ENCODE measurements at regions not wholly inside any gene's neighbourhood (a gene's known extent, or its start where the extent isn't known, plus 50 kb on each side); places are given as distances from the start of the nearest gene placed in this dataset.
"Not testable (repeated sequence)": the region's sequence is repeated elsewhere in the genome, so short reads cannot be mapped to it uniquely, and the experiment has no call there.

- Histone ChIP-seq H3K4me3 (ENCODE audit: low read depth, low read length) (no peak overlapping the region), H3K36me3 (ENCODE audit: control insufficient read depth, insufficient read depth, low read length) (no peaks in the 10 kb centered on the region), H3K27me3 (ENCODE audit: control insufficient read depth, insufficient read depth, low read length) (no peaks in the 10 kb centered on the region)
- TF ChIP-seq CTCF (IDR thresholded peaks at IDR 0.05; ENCODE audit: insufficient read depth, low read depth, low read length): no peak
- ChIA-PET POLR2A (no interaction called here), CTCF (no interaction called here)
- no peak for DNase-seq (ENCODE audit: low read depth)
These were observed 59.3 kb downstream of the OXGR1 start for GRCh38 chr13:96934889-96935489.

DNA sequence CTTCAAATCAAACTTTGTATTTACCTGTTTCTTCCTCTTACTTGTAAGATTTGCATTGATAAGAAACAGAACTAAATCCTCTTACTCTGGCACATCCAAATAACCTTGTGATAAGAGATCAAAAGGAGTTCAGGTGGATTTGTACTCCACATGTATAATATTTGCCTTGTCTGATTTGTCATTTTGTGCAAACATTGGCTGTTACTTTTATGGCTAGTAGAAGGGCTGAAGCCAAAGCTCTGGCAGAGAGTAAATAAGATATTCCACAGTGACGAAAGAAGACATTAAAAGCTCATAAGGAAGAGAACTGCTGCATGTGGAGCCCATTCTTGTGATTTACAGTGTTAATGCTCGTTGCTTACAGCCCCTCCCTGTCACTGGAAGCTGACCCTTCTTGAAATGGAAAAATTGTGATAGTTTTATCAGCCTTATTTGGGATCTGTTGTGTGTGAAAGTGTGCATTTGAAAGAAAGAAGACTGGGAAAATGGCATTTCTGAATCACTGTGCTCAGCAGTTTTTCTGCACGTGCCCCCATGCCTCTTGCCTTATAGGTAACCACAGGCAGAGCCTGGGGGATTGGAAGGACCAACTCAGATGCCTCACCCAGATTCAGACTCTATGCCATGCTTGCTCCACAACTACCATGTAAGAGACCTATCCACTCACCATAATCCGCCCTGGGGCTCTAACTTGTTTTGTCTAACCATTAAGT, 68.2 kb downstream of the OXGR1 start:
- no peaks in the 10 kb centered on the region for H3K36me3 ChIP-seq (ENCODE audit: control insufficient read depth, insufficient read depth, low read length)
- H3K4me3 ChIP-seq (ENCODE audit: low read depth, low read length): no peak overlapping the region
- no peaks in the 10 kb centered on the region for H3K27me3 ChIP-seq (ENCODE audit: control insufficient read depth, insufficient read depth, low read length)
- ChIA-PET POLR2A (no interaction called here), CTCF (no interaction called here)
- no peak for TF ChIP-seq CTCF (IDR thresholded peaks at IDR 0.05; ENCODE audit: insufficient read depth, low read depth, low read length)
- no peak for DNase-seq (ENCODE audit: low read depth)

DNA sequence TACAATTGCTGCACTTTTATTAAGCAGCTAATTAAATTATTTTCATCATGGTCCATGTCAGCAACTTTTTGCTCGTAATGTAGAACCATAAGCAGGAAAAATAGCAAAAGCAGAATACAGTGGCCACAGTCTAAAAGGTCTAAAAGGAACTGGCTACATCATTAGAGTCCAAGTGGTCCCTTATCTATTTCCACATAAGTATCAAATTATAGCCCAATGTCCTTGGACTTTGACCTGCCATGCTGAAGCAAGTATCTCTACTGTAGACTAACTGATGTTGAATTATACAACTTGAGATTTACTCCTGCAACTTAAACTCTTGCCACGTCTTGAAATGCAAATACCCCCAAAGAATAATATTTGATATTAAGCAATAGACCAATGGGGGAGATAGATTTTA, 68.8 kb downstream of the OXGR1 start:
- H3K27me3 ChIP-seq (ENCODE audit: control insufficient read depth, insufficient read depth, low read length): no peaks in the 10 kb centered on the region
- no peak for DNase-seq (ENCODE audit: low read depth)
- H3K4me3 ChIP-seq (ENCODE audit: low read depth, low read length): no peak overlapping the region
- no peaks in the 10 kb centered on the region for H3K36me3 ChIP-seq (ENCODE audit: control insufficient read depth, insufficient read depth, low read length)
- no peak for TF ChIP-seq CTCF (IDR thresholded peaks at IDR 0.05; ENCODE audit: insufficient read depth, low read depth, low read length)
- ChIA-PET CTCF (no interaction called here), POLR2A (no interaction called here)

GRCh38 chr13:96918861-96919631, 75.2 kb downstream of the OXGR1 start:
- DNase-seq (ENCODE audit: low read depth); H3K36me3 ChIP-seq (ENCODE audit: control insufficient read depth, insufficient read depth, low read length); H3K4me3 ChIP-seq (ENCODE audit: low read depth, low read length); H3K27me3 ChIP-seq (ENCODE audit: control insufficient read depth, insufficient read depth, low read length); POLR2A ChIA-PET: not testable (repeated sequence)
- CTCF ChIA-PET: interaction anchor here (0.6 kb wide), 1 partner anchor 39 kb away, joined by 3 read pairs; no protein-coding TSS in a partner anchor

GRCh38 chr13:96904232-96904631, 90.0 kb downstream of the OXGR1 start:
- Histone ChIP-seq H3K27me3 (ENCODE audit: control insufficient read depth, insufficient read depth, low read length) (no peaks in the 10 kb centered on the region), H3K36me3 (ENCODE audit: control insufficient read depth, insufficient read depth, low read length) (no peaks in the 10 kb centered on the region), H3K4me3 (ENCODE audit: low read depth, low read length) (no peak overlapping the region)
- DNase-seq (ENCODE audit: low read depth): no peak
- CTCF ChIA-PET: no interaction called here
- POLR2A ChIA-PET: no interaction called here
- TF ChIP-seq CTCF (IDR thresholded peaks at IDR 0.05; ENCODE audit: insufficient read depth, low read depth, low read length): no peak
